GM18867 (cell line): ENCODE measurements at regions not wholly inside any gene's neighbourhood (a gene's known extent, or its start where the extent isn't known, plus 50 kb on each side); places are given as distances from the start of the nearest gene placed in this dataset.
"Not testable (repeated sequence)": the region's sequence is repeated elsewhere in the genome, so short reads cannot be mapped to it uniquely, and the experiment has no call there.

Source experiments
- ATAC-seq: cut with Tn5 transposase; IDR thresholded peaks from one replicate; pipeline ENCODE4 v1.9.1; 2021; ENCODE audit warnings: mild to moderate bottlenecking, moderate library complexity; ENCODE audit not compliant: unreplicated experiment

- ATAC-seq: no peak
Observed at GRCh38 chr2:2657121-2657962, 326.3 kb upstream of the MYT1L start.

DNA sequence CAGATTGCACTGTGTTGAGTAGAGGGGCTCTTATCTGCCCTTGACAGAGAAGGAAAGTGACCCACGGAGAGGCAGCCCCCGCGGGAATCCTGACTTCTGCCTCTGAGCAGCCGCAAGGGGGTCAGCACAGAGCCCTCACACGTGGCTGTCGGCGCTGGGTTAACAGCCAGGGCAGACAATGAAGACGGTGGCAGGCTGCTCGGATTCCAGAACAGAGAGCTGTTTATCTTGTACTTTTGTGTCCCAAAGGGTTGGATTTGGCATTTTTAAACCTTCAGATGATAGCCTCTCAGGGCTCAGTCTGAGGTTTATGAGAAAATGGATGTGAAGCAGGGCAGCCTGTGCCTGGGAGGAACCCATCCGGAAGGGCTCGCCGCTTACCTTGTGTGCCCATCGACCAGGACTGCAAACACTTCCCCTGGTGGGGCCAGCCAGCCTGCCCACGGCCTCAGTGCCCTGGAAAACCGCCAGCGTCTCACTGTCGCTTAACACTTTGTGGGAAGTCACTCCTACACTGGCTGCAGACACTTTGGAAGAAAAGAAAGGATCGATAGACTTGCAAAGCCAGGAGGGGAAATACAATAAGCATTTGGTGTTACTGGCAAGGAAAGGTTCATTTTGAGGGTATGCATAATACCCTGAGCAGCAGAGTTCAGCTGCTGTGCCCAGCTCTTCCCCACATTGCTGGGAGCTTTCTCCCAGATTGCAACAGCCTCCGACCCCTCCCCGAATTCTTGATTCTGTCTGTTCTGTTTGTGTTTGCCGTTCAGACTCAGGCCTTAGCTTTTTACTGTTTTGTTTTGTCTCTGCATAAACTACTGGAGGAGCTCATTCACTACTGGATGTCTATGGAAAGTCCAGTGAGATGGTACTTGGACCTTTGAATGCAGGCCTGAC lies 325.3 kb upstream of the MYT1L start:
- no peak for ATAC-seq

DNA sequence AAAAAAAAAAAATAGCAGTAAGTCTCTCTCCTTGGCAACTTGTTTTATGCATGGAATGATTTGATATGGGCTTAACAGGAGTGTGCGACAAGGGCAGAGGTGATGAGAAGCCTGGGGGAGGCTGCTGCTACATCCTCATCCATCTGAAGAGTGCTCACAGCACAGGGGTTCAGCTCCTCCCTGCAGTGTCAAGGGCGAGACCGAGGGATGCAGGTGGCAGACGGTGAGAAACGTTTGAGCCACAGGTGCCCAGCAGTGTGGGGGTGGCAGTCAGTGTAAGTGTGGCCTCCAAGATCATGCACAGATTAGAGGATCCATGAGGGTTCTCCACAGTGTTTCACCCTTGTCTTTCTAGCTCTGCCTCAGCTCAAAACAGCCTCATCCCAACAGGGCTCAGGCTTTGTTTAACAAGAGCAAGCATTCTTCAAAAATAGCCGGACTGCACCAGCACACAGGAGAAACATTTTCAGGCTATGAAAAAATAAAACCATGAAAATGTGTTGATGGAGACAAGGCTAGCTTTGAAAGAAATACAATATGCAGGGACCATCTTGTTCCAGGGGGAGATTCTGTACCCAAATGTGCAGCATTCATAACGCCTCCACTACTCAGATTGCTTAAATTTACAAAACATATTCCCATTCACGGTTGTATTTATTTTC lies 324.5 kb upstream of the MYT1L start:
- no peak for ATAC-seq

GRCh38 chr2:2653231-2653630 lies 322.2 kb upstream of the MYT1L start:
- ATAC-seq: no peak

DNA sequence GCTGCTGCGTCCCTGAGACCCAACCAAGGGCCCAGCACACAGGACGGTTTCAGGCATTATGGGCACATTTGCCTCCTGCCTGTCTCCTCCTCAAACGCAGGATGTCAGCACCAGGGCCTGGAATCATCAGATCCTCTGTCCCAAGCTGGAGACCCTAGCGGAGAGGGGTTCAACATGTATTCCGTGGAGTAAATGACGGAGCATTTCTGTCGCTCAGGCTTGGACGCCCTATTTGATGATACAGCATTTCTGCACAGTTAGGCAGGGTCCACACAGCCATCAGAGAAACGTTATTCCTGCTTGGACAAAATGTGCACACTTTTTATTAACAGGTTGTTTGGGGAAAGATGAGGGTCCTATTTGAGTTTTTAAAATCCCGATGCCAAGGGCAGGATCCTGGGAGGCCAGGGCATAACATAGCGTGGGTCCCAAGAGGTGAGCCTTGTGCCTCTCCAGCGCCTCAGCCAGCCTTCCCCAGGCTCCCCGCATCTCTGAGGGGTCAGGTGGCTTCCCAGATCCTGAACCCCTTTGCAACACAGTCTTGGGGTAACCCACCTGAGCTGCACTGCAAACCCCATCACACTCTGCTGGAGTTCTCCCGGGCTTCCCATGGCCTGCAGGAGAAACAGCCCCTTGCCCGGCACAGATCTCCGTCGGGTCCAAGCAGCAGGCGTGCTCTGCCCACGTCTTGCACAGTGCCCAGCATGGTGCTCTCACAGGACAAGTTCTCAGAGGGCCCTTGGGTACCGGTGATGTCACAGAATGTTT lies 319.7 kb upstream of the MYT1L start:
- ATAC-seq: no peak

GRCh38 chr2:2649109-2650072 lies 318.3 kb upstream of the MYT1L start:
- no peak for ATAC-seq

GRCh38 chr2:2648094-2648493 lies 317.0 kb upstream of the MYT1L start:
- ATAC-seq: no peak

DNA sequence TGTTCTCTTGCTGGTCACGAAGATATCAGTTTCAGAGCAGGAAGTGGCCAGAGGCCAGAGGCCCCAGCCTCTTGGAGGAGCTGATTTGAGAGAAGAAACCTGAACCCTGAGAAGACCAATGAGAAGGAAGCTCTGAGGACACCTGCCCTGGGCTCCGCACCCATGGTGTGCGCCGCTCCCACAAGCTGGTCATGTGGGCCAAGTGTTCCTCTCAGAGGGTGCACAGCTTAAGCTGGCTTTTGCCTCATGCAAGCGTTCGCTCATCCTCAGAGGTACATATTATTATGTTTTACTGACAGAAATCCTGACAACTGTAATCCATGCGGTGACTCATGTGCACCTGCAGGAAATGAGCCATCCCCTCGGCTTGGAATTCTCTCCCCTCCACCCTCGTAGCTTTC lies 316.1 kb upstream of the MYT1L start:
- peak; percentile 6 for ATAC-seq

- peak; percentile 90 for ATAC-seq
Observed at GRCh38 chr2:2646433-2647051, 315.5 kb upstream of the MYT1L start.

DNA sequence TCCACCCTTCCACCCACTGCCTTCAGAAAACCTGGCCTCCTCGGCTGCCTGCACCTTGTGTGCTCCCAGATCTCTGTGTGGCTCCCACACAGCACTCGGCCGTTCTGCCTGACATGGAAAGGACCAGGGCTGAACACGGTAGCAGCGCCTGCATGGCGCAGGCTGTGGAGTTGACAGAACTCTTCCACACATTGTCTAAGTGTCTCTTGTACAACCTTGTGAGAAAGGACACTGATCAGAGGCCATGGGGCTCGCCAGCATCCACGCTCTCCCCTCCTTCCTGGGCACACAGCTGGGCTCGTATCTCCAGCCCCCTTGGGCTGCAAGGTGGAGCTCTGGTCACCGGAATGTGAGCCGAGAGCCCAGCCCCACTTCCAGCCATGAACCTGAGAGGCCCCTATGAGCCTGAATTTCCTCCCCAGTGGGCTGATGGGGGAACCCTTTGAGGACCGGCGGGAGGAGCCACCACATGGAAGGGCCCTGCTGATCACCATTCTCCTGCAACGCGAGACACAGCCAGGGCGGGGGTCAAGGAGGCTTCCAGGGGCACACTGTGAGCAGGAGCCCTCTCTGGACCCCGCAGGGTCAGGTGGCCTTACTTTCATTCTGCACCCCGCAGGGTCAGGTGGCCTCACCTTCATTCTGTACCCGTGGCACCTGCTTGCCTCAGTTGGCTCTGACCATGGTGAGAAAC lies 314.2 kb upstream of the MYT1L start:
- no peak for ATAC-seq

GRCh38 chr2:2644751-2645150 lies 313.7 kb upstream of the MYT1L start:
- not testable (repeated sequence) for ATAC-seq

DNA sequence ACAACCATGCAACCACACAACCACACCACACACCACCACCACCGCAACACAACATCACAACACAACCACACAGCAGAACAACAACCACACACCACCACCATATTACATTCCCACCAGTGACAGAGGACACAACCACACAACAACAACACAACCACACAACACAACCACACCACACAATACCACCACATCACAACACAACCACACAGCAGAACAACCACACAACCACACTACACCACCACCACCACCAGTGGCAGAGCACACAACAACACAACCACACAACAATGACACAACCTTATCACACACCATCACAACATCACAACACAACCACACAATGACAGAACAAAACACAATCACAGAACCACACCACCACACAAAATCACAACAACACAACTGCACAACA lies 313.0 kb upstream of the MYT1L start:
- ATAC-seq: no peak

- no peak for ATAC-seq
Observed at GRCh38 chr2:2642906-2643890, 312.1 kb upstream of the MYT1L start.

DNA sequence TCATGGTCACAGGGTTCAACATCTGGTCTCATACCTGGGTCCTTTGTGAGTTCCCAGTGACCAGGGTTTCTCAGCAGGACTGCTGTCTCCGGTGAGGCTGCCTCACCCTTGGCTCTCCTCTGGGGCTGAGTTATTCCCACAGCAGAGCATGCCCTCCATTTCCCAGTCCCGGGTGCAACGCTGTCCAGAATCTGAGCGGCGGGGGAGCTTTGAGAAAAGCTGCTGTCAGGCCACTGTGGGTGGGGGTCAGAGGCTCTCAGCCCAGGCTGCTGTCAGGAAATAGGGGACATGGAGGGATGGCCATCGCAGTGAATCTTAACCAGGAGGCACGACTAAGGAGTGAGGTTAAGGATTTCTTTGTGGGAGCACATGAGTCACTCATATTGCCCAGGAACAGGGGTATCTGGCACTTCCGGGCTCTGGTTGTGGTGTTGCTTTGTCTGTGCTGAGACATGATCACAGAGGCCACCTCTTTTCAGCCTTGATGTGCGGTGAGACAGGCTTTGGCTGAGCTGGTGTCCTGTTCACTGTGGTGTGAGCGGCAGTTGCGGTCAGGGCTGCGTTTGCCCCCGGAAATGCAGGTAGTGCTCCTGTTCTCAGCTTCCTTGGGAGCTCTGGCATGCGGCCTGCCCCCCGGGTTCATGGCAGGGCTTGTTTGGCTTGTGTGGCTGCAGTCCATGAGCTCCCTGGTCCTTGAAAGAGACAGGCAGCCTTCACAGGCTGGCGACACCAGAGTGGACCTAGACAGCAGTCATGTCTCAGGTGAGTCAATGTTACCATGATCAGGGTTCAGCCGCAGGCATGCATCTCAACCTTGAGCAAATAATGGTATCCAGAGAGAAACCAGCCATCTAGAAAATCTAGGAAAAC lies 310.7 kb upstream of the MYT1L start:
- no peak for ATAC-seq

GRCh38 chr2:2640818-2641217 lies 309.7 kb upstream of the MYT1L start:
- no peak for ATAC-seq

DNA sequence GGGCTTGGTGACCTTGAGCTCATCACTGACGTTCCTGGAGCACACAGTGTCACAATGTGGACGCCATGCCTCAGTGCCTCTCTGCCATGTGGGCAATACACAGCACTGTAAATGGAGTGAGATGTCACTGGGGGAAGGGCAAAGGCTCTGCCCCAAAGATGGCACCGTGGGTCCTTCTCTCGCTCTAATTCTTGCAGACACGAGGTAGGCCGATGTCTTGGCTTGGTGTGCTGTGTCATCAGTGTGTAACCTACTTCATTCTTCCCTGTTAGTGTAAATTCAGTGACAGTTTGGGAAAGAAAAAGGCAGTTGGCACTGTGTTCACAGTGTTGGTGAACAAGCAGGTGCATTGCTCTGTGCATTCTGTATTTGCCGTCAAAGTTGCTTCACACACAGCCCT lies 309.3 kb upstream of the MYT1L start:
- ATAC-seq: no peak
